BLaER1 treated with 17β-estradiol and CSF1 and Interleukin-3, amounts not matched to agents 10 nM and 100 nM (cell line): ENCODE measurements at regions not wholly inside any gene's neighbourhood (a gene's known extent, or its start where the extent isn't known, plus 50 kb on each side); places are given as distances from the start of the nearest gene placed in this dataset.
"Not testable (repeated sequence)": the region's sequence is repeated elsewhere in the genome, so short reads cannot be mapped to it uniquely, and the experiment has no call there.

ENCODE experiments used
- H3K27ac ChIP-seq, 11 experiments: shearing (Covaris generic); formaldehyde crosslinking; 2 replicates each; pipeline ENCODE4 v1.8.1; 2022
- H3K27me3 ChIP-seq, 11 experiments: shearing (Covaris generic); formaldehyde crosslinking; 2 replicates each; pipeline ENCODE4 v1.8.1; 2022
- H3K36me3 ChIP-seq, 11 experiments: shearing (Covaris generic); formaldehyde crosslinking; 2 replicates each; pipeline ENCODE4 v1.8.1; 2022
- H3K4me1 ChIP-seq, 10 experiments: shearing (Covaris generic); formaldehyde crosslinking; 2 replicates each; pipeline ENCODE4 v1.8.1; 2022
- H3K4me2 ChIP-seq, 11 experiments: shearing (Covaris generic); formaldehyde crosslinking; 2 replicates each; pipeline ENCODE4 v1.8.1; 2022
- H3K4me3 ChIP-seq, 10 experiments: shearing (Covaris generic); formaldehyde crosslinking; 2 replicates each; pipeline ENCODE4 v1.8.1; 2022
- H3K9ac ChIP-seq, 11 experiments: shearing (Covaris generic); formaldehyde crosslinking; 2 replicates each; pipeline ENCODE4 v1.8.1; 2022
- H3K9me3 ChIP-seq, 11 experiments: shearing (Covaris generic); formaldehyde crosslinking; replicated peaks in 1 of 11; 2 replicates each; pipeline ENCODE4 v1.8.1; 2022
- H4K20me1 ChIP-seq, 11 experiments: shearing (Covaris generic); formaldehyde crosslinking; 2 replicates each; pipeline ENCODE4 v1.8.1; 2022

GRCh38 chr15:84155792-84156587 lies 79.6 kb upstream of the GOLGA6L4 start:
- H4K20me1 ChIP-seq, H3K27me3 ChIP-seq, H3K36me3 ChIP-seq, H3K4me2 ChIP-seq, H3K9me3 ChIP-seq, H3K9ac ChIP-seq, H3K27ac ChIP-seq, H3K4me3 ChIP-seq: not testable (repeated sequence)
- H3K4me1 ChIP-seq: peaks cover 6 to 13% (median 11%) of the 10 kb centered on the region in 10 experiments

- H3K4me1 ChIP-seq: peaks cover 6 to 13% (median 11%) of the 10 kb centered on the region in 10 experiments
- H3K4me3 ChIP-seq, H3K9ac ChIP-seq, H4K20me1 ChIP-seq, H3K27me3 ChIP-seq, H3K27ac ChIP-seq, H3K36me3 ChIP-seq, H3K4me2 ChIP-seq, H3K9me3 ChIP-seq: not testable (repeated sequence)
Measured at GRCh38 chr15:84156588-84156840, 79.1 kb upstream of the GOLGA6L4 start.

- not testable (repeated sequence) for H3K9ac ChIP-seq, H3K27me3 ChIP-seq, H3K27ac ChIP-seq, H3K36me3 ChIP-seq, H4K20me1 ChIP-seq, H3K4me3 ChIP-seq, H3K4me2 ChIP-seq, H3K9me3 ChIP-seq
- H3K4me1 ChIP-seq: peaks cover 6 to 11% (median 10%) of the 10 kb centered on the region in 10 experiments
Measured at GRCh38 chr15:84157056-84157632, 78.4 kb upstream of the GOLGA6L4 start.

- not testable (repeated sequence) for H3K4me2 ChIP-seq, H4K20me1 ChIP-seq, H3K27ac ChIP-seq, H3K4me1 ChIP-seq, H3K9me3 ChIP-seq, H3K36me3 ChIP-seq, H3K27me3 ChIP-seq, H3K9ac ChIP-seq, H3K4me3 ChIP-seq
Measured at GRCh38 chr15:84157857-84158256, 77.7 kb upstream of the GOLGA6L4 start.

- H3K9me3 ChIP-seq, H3K27ac ChIP-seq, H3K4me2 ChIP-seq, H4K20me1 ChIP-seq, H3K4me1 ChIP-seq, H3K27me3 ChIP-seq, H3K4me3 ChIP-seq, H3K9ac ChIP-seq, H3K36me3 ChIP-seq: not testable (repeated sequence)
Measured at GRCh38 chr15:84159346-84160269, 76.0 kb upstream of the GOLGA6L4 start.

GRCh38 chr15:84164423-84165292 lies 70.9 kb upstream of the GOLGA6L4 start:
- H3K4me3 ChIP-seq, H3K4me1 ChIP-seq, H3K27ac ChIP-seq, H4K20me1 ChIP-seq, H3K9me3 ChIP-seq, H3K27me3 ChIP-seq, H3K36me3 ChIP-seq, H3K9ac ChIP-seq: not testable (repeated sequence)
- peak overlapping the region in 1 of 11 experiments; percentile 26; a peak in 1 of 22 replicates for H3K4me2 ChIP-seq

GRCh38 chr15:84170029-84170428 lies 65.5 kb upstream of the GOLGA6L4 start:
- H3K4me1 ChIP-seq, H3K36me3 ChIP-seq, H3K27me3 ChIP-seq: not testable (repeated sequence)

GRCh38 chr15:84173231-84173610 lies 62.4 kb upstream of the GOLGA6L4 start:
- not testable (repeated sequence) for H3K27ac ChIP-seq, H3K4me3 ChIP-seq, H4K20me1 ChIP-seq, H3K9me3 ChIP-seq, H3K9ac ChIP-seq, H3K4me2 ChIP-seq, H3K36me3 ChIP-seq, H3K27me3 ChIP-seq, H3K4me1 ChIP-seq

More at GRCh38 chr15:84170029-84170428, 65.5 kb upstream of the GOLGA6L4 start:
- H4K20me1 ChIP-seq, H3K27ac ChIP-seq, H3K4me3 ChIP-seq, H3K9ac ChIP-seq, H3K4me2 ChIP-seq, H3K9me3 ChIP-seq: not testable (repeated sequence)
